SK-N-SH treated with all-trans-retinoic acid at 6 μM for 48 hours (cell line): ENCODE measurements at regions not wholly inside any gene's neighbourhood (a gene's known extent, or its start where the extent isn't known, plus 50 kb on each side); places are given as distances from the start of the nearest gene placed in this dataset.

Experiments
- ATAC-seq: fragments of 200-7000 bp; cut with Tn5 transposase; 3 replicates; pipeline ENCODE4 v1.9.1; 2020; ENCODE audit warnings: mild to moderate bottlenecking, moderate library complexity
- BACH2 ChIP-seq: fragments of 250-450 bp; sonication (Bioruptor Pico); IDR thresholded peaks from 2 replicates; pipeline ENCODE4 v1.9.0; 2021; ENCODE audit warnings: mild to moderate bottlenecking, borderline replicate concordance
- CSDC2 ChIP-seq: fragments of 250-450 bp; sonication (Bioruptor Pico); IDR thresholded peaks from 2 replicates; pipeline ENCODE4 v1.5.0; 2020; ENCODE audit warnings: mild to moderate bottlenecking, moderate library complexity
- ESRRG ChIP-seq: fragments of 250-450 bp; sonication (Bioruptor Pico); IDR thresholded peaks from 2 replicates; pipeline ENCODE4 v1.6.1; 2021; ENCODE audit warnings: mild to moderate bottlenecking
- GLIS3 ChIP-seq: fragments of 250-450 bp; sonication (Bioruptor Pico); IDR thresholded peaks from 2 replicates; pipeline ENCODE4 v1.5.0; 2020; ENCODE audit warnings: mild to moderate bottlenecking, moderate library complexity
- ISL1 ChIP-seq: fragments of 250-450 bp; sonication (Bioruptor Pico); IDR thresholded peaks from 2 replicates; pipeline ENCODE4 v2.1.2; 2022; ENCODE audit warnings: mild to moderate bottlenecking, moderate library complexity
- OSR1 ChIP-seq: fragments of 250-450 bp; sonication (Bioruptor Pico); IDR thresholded peaks from 2 replicates; pipeline ENCODE4 v1.8.0; 2022; ENCODE audit warnings: moderate library complexity, mild to moderate bottlenecking, inconsistent platforms
- PPARA ChIP-seq: fragments of 250-450 bp; sonication (Bioruptor Pico); IDR thresholded peaks from 2 replicates; pipeline ENCODE4 v1.5.0; 2020; ENCODE audit warnings: mild to moderate bottlenecking, borderline replicate concordance
- RARB ChIP-seq: fragments of 250-450 bp; sonication (Bioruptor Pico); IDR thresholded peaks from 2 replicates; pipeline ENCODE4 v1.8.0; 2021; ENCODE audit warnings: mild to moderate bottlenecking, moderate library complexity
- SNAI2 ChIP-seq: fragments of 250-450 bp; sonication (Bioruptor Pico); IDR thresholded peaks from 2 replicates; pipeline ENCODE4 v1.5.0; 2020; ENCODE audit warnings: mild to moderate bottlenecking, moderate library complexity
- TCF4 ChIP-seq: fragments of 250-450 bp; sonication (Bioruptor Pico); IDR thresholded peaks from 2 replicates; pipeline ENCODE4 v1.8.0; 2021; ENCODE audit warnings: mild to moderate bottlenecking, moderate library complexity, borderline replicate concordance
- TOX ChIP-seq: fragments of 250-450 bp; sonication (Bioruptor Pico); IDR thresholded peaks from 2 replicates; pipeline ENCODE4 v1.8.0; 2021; ENCODE audit warnings: mild to moderate bottlenecking, moderate library complexity, borderline replicate concordance
- ZC3H10 ChIP-seq: fragments of 250-450 bp; sonication (Bioruptor Pico); IDR thresholded peaks from 2 replicates; pipeline ENCODE4 v1.5.1; 2021; ENCODE audit warnings: mild to moderate bottlenecking, moderate library complexity
- ZFP3 ChIP-seq: fragments of 250-450 bp; sonication (Bioruptor Pico); IDR thresholded peaks from 2 replicates; pipeline ENCODE4 v1.5.0; 2020; ENCODE audit warnings: mild to moderate bottlenecking, moderate library complexity
- ZFP30 ChIP-seq: fragments of 450-650 bp; formaldehyde crosslinking; IDR thresholded peaks from 2 replicates; pipeline ENCODE4 v1.5.0; 2022; ENCODE audit warnings: mild to moderate bottlenecking, moderate library complexity
- ZNF565 ChIP-seq: fragments of 450-650 bp; formaldehyde crosslinking; conservative IDR thresholded peaks from 2 replicates; pipeline ENCODE4 v1.5.0; 2020; ENCODE audit warnings: low read depth, mild to moderate bottlenecking, moderate library complexity
- ZNF70 ChIP-seq: fragments of 450-650 bp; formaldehyde crosslinking; IDR thresholded peaks from 2 replicates; pipeline ENCODE4 v1.5.0; 2020; ENCODE audit warnings: mild to moderate bottlenecking, moderate library complexity
- ZNF8 ChIP-seq: fragments of 450-650 bp; formaldehyde crosslinking; IDR thresholded peaks from 2 replicates; pipeline ENCODE4 v1.5.0; 2020; ENCODE audit warnings: mild to moderate bottlenecking, moderate library complexity
- TF ChIP-seq, protein P1 (sequence below): fragments of 250-450 bp; sonication (Bioruptor Pico); IDR thresholded peaks from 2 replicates; pipeline ENCODE4 v1.5.1; 2020; ENCODE audit warnings: low read depth, mild to moderate bottlenecking, moderate library complexity
- TF ChIP-seq, protein P2 (sequence below): fragments of 250-450 bp; sonication (Bioruptor Pico); IDR thresholded peaks from 2 replicates; pipeline ENCODE4 v1.8.0; 2020; ENCODE audit warnings: mild to moderate bottlenecking, moderate library complexity, borderline replicate concordance
- TF ChIP-seq, protein P3 (sequence below): fragments of 250-450 bp; sonication (Bioruptor Pico); IDR thresholded peaks from 2 replicates; pipeline ENCODE4 v1.5.1; 2021; ENCODE audit warnings: mild to moderate bottlenecking, moderate library complexity
- TF ChIP-seq, protein P4 (sequence below): fragments of 250-450 bp; sonication (Bioruptor Pico); IDR thresholded peaks from 2 replicates; pipeline ENCODE4 v1.8.0; 2021; ENCODE audit warnings: low read depth, mild to moderate bottlenecking, moderate library complexity, borderline replicate concordance

DNA sequence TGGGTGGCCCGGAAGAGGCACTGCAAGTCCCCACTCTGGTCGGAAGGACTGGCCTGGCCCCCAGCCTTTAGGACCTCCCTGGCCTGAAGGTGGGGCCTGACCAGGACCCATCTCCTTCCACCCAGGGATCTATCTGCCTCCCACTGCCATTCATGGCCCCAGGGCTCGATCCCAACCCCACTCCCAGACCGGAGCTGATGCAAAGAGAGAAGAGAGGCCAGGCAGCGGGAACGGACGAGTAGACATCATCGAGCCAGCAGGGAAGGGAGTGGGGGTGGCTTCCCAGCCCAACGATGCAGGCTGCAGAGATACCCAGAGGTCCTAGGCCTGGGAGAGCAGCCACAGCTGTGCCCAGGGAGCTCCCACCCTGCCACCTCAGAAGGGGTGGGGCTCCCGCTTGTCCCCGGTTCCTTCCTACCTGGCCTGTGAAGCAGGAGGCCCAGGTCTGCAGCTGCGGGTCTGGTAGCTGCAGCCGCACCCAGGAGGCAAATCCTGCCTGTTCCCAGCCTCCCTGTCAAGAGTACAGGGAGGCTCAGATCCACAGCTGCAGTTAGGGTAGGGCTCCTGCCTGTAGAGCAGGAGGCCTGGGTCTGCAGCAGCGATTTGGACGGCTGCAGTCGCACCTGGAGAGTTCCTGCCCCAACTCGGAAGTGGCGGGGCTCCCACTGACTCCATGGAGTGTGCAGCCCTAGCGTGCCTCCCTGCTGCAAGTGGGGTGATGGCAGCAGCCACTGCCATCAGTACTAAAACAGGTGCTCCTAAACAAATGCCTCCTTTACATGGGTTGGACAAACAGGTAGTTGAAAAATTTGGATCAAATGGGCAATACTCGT, 1151.0 kb upstream of the PHF14 start (continued):
- TF ChIP-seq CSDC2 (CRISPR knock-in tag): no peak
- TF ChIP-seq ZNF565 (CRISPR knock-in tag): no peak
- no peak for TF ChIP-seq GLIS3 (CRISPR knock-in tag)
- TF ChIP-seq, protein P1, sequence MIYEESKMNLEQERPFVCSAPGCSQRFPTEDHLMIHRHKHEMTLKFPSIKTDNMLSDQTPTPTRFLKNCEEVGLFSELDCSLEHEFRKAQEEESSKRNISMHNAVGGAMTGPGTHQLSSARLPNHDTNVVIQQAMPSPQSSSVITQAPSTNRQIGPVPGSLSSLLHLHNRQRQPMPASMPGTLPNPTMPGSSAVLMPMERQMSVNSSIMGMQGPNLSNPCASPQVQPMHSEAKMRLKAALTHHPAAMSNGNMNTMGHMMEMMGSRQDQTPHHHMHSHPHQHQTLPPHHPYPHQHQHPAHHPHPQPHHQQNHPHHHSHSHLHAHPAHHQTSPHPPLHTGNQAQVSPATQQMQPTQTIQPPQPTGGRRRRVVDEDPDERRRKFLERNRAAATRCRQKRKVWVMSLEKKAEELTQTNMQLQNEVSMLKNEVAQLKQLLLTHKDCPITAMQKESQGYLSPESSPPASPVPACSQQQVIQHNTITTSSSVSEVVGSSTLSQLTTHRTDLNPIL (CRISPR knock-in tag): no peak
- no peak for TF ChIP-seq ZNF8 (CRISPR knock-in tag)
- TF ChIP-seq, all 23 proteins: peak for 0

DNA sequence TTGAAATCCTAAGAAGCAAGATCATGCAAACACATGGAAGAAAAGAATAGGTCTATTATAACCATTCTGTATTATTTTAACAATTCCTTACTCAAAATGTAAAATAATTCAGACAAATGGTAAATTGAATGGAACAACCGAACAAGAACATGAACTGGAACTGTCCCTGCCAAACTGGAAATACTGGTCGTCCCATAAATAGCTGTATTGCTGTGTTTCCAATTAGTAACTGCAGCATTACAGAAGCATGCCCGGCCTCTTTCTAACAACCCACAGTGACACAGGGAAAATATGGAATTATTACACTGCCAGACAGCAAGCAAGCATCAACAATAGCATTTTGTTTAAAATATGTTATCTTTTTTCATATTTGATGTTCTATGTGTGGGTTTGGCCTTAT, 1138.5 kb upstream of the PHF14 start:
- no peak for ATAC-seq
- TF ChIP-seq ZNF70 (CRISPR knock-in tag): no peak
- TF ChIP-seq RARB (CRISPR knock-in tag): no peak
- TF ChIP-seq TOX: no peak
- no peak for TF ChIP-seq BACH2 (CRISPR knock-in tag)
- TF ChIP-seq, protein P1 (CRISPR knock-in tag): no peak
- TF ChIP-seq ZNF565 (CRISPR knock-in tag): no peak
- TF ChIP-seq ZFP3: no peak
- no peak for TF ChIP-seq OSR1 (CRISPR knock-in tag)
- TF ChIP-seq ZC3H10: no peak
- TF ChIP-seq CSDC2 (CRISPR knock-in tag): no peak
- TF ChIP-seq TCF4: no peak
- no peak for TF ChIP-seq ISL1 (CRISPR knock-in tag)

DNA sequence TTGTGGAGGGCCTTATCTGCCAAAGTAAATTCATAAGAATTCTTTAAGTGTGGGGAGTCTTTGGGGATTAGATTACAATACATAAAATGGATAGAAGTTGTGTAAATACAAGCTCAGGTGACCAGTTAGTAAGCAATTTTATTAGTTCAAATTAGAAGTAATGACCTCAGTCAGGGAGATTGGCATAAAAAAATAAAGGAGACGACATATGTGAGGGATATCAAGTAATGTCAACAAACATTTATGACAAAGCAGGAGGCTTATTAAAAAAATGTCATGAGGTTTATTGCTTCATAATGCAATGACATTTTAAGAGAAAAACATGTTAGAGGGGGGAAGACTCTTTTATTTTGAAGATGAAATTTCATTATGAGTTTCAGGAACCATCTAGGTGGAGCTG, 1137.0 kb upstream of the PHF14 start:
- TF ChIP-seq, protein P1 (CRISPR knock-in tag): no peak
- TF ChIP-seq ZFP3 (no peak), ZNF8 (CRISPR knock-in tag) (no peak), ESRRG (no peak), ZNF70 (CRISPR knock-in tag) (no peak), RARB (CRISPR knock-in tag) (no peak), PPARA (CRISPR knock-in tag) (no peak), TCF4 (no peak), CSDC2 (CRISPR knock-in tag) (no peak), GLIS3 (CRISPR knock-in tag) (no peak), ZFP30 (CRISPR knock-in tag) (no peak), TOX (no peak), ZC3H10 (no peak), ZNF565 (CRISPR knock-in tag) (no peak), ISL1 (CRISPR knock-in tag) (no peak), SNAI2 (CRISPR knock-in tag) (no peak), OSR1 (CRISPR knock-in tag) (no peak)
- TF ChIP-seq, protein P2, sequence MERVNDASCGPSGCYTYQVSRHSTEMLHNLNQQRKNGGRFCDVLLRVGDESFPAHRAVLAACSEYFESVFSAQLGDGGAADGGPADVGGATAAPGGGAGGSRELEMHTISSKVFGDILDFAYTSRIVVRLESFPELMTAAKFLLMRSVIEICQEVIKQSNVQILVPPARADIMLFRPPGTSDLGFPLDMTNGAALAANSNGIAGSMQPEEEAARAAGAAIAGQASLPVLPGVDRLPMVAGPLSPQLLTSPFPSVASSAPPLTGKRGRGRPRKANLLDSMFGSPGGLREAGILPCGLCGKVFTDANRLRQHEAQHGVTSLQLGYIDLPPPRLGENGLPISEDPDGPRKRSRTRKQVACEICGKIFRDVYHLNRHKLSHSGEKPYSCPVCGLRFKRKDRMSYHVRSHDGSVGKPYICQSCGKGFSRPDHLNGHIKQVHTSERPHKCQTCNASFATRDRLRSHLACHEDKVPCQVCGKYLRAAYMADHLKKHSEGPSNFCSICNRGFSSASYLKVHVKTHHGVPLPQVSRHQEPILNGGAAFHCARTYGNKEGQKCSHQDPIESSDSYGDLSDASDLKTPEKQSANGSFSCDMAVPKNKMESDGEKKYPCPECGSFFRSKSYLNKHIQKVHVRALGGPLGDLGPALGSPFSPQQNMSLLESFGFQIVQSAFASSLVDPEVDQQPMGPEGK (CRISPR knock-in tag): no peak
- TF ChIP-seq, protein P3, sequence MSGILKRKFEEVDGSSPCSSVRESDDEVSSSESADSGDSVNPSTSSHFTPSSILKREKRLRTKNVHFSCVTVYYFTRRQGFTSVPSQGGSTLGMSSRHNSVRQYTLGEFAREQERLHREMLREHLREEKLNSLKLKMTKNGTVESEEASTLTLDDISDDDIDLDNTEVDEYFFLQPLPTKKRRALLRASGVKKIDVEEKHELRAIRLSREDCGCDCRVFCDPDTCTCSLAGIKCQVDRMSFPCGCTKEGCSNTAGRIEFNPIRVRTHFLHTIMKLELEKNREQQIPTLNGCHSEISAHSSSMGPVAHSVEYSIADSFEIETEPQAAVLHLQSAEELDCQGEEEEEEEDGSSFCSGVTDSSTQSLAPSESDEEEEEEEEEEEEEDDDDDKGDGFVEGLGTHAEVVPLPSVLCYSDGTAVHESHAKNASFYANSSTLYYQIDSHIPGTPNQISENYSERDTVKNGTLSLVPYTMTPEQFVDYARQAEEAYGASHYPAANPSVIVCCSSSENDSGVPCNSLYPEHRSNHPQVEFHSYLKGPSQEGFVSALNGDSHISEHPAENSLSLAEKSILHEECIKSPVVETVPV (CRISPR knock-in tag): no peak
- TF ChIP-seq, protein P4, sequence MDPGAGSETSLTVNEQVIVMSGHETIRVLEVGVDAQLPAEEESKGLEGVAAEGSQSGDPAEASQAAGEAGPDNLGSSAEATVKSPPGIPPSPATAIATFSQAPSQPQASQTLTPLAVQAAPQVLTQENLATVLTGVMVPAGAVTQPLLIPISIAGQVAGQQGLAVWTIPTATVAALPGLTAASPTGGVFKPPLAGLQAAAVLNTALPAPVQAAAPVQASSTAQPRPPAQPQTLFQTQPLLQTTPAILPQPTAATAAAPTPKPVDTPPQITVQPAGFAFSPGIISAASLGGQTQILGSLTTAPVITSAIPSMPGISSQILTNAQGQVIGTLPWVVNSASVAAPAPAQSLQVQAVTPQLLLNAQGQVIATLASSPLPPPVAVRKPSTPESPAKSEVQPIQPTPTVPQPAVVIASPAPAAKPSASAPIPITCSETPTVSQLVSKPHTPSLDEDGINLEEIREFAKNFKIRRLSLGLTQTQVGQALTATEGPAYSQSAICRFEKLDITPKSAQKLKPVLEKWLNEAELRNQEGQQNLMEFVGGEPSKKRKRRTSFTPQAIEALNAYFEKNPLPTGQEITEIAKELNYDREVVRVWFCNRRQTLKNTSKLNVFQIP (CRISPR knock-in tag): no peak
- ATAC-seq: no peak
